DOHH2 (cell line): ENCODE measurements at regions not wholly inside any gene's neighbourhood (a gene's known extent, or its start where the extent isn't known, plus 50 kb on each side); places are given as distances from the start of the nearest gene placed in this dataset.

ENCODE experiments used
- H3F3A ChIP-seq: fragments of 200-600 bp; sonication (generic), shearing (Covaris generic); 2 replicates; pipeline ENCODE4 v1.6.0; 2016; ENCODE audit warnings: antibody characterized with exemption, mild to moderate bottlenecking; ENCODE audit not compliant: control insufficient read depth, insufficient read depth
- H3K27ac ChIP-seq: fragments of 200-600 bp; sonication (generic); 2 replicates; pipeline ENCODE4 v1.5.1; 2014; ENCODE audit warnings: low read depth, mild to moderate bottlenecking, low read length, moderate library complexity
- H3K27me3 ChIP-seq: fragments of 200-600 bp; sonication (generic); 2 replicates; pipeline ENCODE4 v1.6.1; 2014; ENCODE audit warnings: mild to moderate bottlenecking, low read length, mixed read lengths; ENCODE audit not compliant: control insufficient read depth
- H3K36me3 ChIP-seq: fragments of 200-600 bp; sonication (generic); 2 replicates; pipeline ENCODE4 v1.6.1; 2014; ENCODE audit warnings: mild to moderate bottlenecking, low read length, moderate library complexity, mixed read lengths; ENCODE audit not compliant: control insufficient read depth
- H3K4me1 ChIP-seq: fragments of 200-600 bp; sonication (generic); 2 replicates; pipeline ENCODE4 v1.6.1; 2014; ENCODE audit warnings: mild to moderate bottlenecking, low read length, mixed read lengths; ENCODE audit not compliant: control insufficient read depth
- H3K4me2 ChIP-seq: fragments of 200-600 bp; sonication (generic); 2 replicates; pipeline ENCODE4 v1.6.0; 2014; ENCODE audit warnings: mild to moderate bottlenecking, low read length, moderate library complexity
- H3K4me3 ChIP-seq: fragments of 200-600 bp; sonication (generic); 2 replicates; pipeline ENCODE4 v1.5.1; 2014; ENCODE audit warnings: mild to moderate bottlenecking, low read length, mixed read lengths
- H3K79me2 ChIP-seq: fragments of 200-600 bp; sonication (generic); 2 replicates; pipeline ENCODE4 v1.6.1; 2014; ENCODE audit warnings: mild to moderate bottlenecking, low read length, mixed read lengths; ENCODE audit not compliant: control insufficient read depth
- H3K9me2 ChIP-seq: fragments of 200-600 bp; sonication (generic); replicated peaks from 2 replicates; pipeline ENCODE4 v1.6.1; 2014; ENCODE audit warnings: mild to moderate bottlenecking, low read length, mixed read lengths; ENCODE audit not compliant: control insufficient read depth
- H3K9me3 ChIP-seq: fragments of 200-600 bp; sonication (generic); 2 replicates; pipeline ENCODE4 v1.6.1; 2014; ENCODE audit warnings: antibody characterized with exemption, low read length, mixed read lengths; ENCODE audit not compliant: control insufficient read depth, insufficient read depth
- H4K20me1 ChIP-seq: fragments of 200-600 bp; sonication (generic); 2 replicates; pipeline ENCODE4 v1.6.0; 2014; ENCODE audit warnings: low read depth, mild to moderate bottlenecking, antibody characterized with exemption, low read length, moderate library complexity; ENCODE audit not compliant: control insufficient read depth, insufficient read depth
- CTCF ChIP-seq: fragments of 200-600 bp; sonication (generic); IDR thresholded peaks from one replicate; pipeline ENCODE4 v1.5.1; 2014; ENCODE audit warnings: antibody characterized with exemption, mild to moderate bottlenecking, low read depth, low read length; ENCODE audit not compliant: poor library complexity, severe bottlenecking
- EZH2phosphoT487 ChIP-seq: fragments of 200-600 bp; sonication (generic); IDR thresholded peaks from 2 replicates; pipeline ENCODE4 v1.6.1; 2017; ENCODE audit warnings: borderline replicate concordance, mild to moderate bottlenecking, antibody characterized with exemption, low read length, moderate library complexity, mixed read lengths

GRCh38 chr5:164967354-164967753 is 1461.9 kb downstream of the MAT2B start:
- TF ChIP-seq EZH2phosphoT487 = no peak
- no peak for TF ChIP-seq CTCF
- Histone ChIP-seq H3K9me2 (no peaks in the 10 kb centered on the region), H3K27ac (no peak overlapping the region), H3K9me3 (no peaks in the 10 kb centered on the region), H3K36me3 (no peaks in the 10 kb centered on the region), H3K27me3 (no peaks in the 10 kb centered on the region), H3K4me3 (no peak overlapping the region), H3K4me2 (no peak overlapping the region), H3K79me2 (no peaks in the 10 kb centered on the region), H3F3A (no peaks in the 10 kb centered on the region), H4K20me1 (no peaks in the 10 kb centered on the region), H3K4me1 (no peaks in the 10 kb centered on the region)

- Histone ChIP-seq H3K4me2 (no peak overlapping the region), H3K9me3 (no peaks in the 10 kb centered on the region; the same call in 1 of the 2 replicates), H3K4me3 (no peak overlapping the region), H3K4me1 (no peaks in the 10 kb centered on the region), H3K9me2 (no peaks in the 10 kb centered on the region), H3K27me3 (no peaks in the 10 kb centered on the region), H3F3A (no peaks in the 10 kb centered on the region), H3K27ac (no peak overlapping the region), H3K36me3 (no peaks in the 10 kb centered on the region), H4K20me1 (no peaks in the 10 kb centered on the region), H3K79me2 (no peaks in the 10 kb centered on the region)
- TF ChIP-seq EZH2phosphoT487 = no peak
- TF ChIP-seq CTCF = no peak
Observed at GRCh38 chr5:164972973-164973372, 1467.6 kb downstream of the MAT2B start.

- no peaks in the 10 kb centered on the region for H3K36me3 ChIP-seq
- no peaks in the 10 kb centered on the region for H3F3A ChIP-seq
- no peaks in the 10 kb centered on the region for H4K20me1 ChIP-seq
- no peaks in the 10 kb centered on the region for H3K4me1 ChIP-seq
- H3K27me3 ChIP-seq = no peaks in the 10 kb centered on the region
- H3K79me2 ChIP-seq = no peaks in the 10 kb centered on the region
- H3K4me2 ChIP-seq = no peak overlapping the region
- no peak overlapping the region for H3K4me3 ChIP-seq
- no peak overlapping the region for H3K27ac ChIP-seq
- no peaks in the 10 kb centered on the region; the same call in 1 of the 2 replicates for H3K9me3 ChIP-seq
- no peak for TF ChIP-seq EZH2phosphoT487
- TF ChIP-seq CTCF = no peak
- H3K9me2 ChIP-seq = no peaks in the 10 kb centered on the region
Observed at GRCh38 chr5:164975986-164976385, 1470.6 kb downstream of the MAT2B start.

GRCh38 chr5:164980480-164980879 is 1475.1 kb downstream of the MAT2B start:
- Histone ChIP-seq H3K4me2 (no peak overlapping the region), H3K36me3 (no peaks in the 10 kb centered on the region), H3K4me3 (no peak overlapping the region), H3K9me2 (no peaks in the 10 kb centered on the region), H3K9me3 (no peaks in the 10 kb centered on the region; the same call in 1 of the 2 replicates), H3K27ac (no peak overlapping the region), H3K79me2 (no peaks in the 10 kb centered on the region), H3F3A (no peaks in the 10 kb centered on the region), H3K4me1 (no peaks in the 10 kb centered on the region), H4K20me1 (no peaks in the 10 kb centered on the region), H3K27me3 (no peaks in the 10 kb centered on the region)
- TF ChIP-seq CTCF = no peak
- no peak for TF ChIP-seq EZH2phosphoT487
